B cell (primary cell): ENCODE measurements at regions not wholly inside any gene's neighbourhood (a gene's known extent, or its start where the extent isn't known, plus 50 kb on each side); places are given as distances from the start of the nearest gene placed in this dataset.

Experiments used
- ATAC-seq: fragments of 200-7000 bp; cut with Tn5 transposase; one replicate; pipeline ENCODE4 v1.10.0; 2021; ENCODE audit warnings: low read depth, mild to moderate bottlenecking, moderate number of reproducible peaks, moderate library complexity
- CTCF ChIA-PET: fragments of 350-600 bp; sonication (Branson Sonifier 250); formaldehyde crosslinking; loops from one replicate; lab custom pipeline; 2021; ENCODE audit warnings: antibody characterized with exemption, inconsistent platforms; lab: Charles Lee
- POLR2A ChIA-PET: fragments of 350-600 bp; sonication (Branson Sonifier 250); formaldehyde crosslinking; loops from one replicate; lab custom pipeline; 2021; ENCODE audit warnings: antibody characterized with exemption; lab: Charles Lee
- DNase-seq: peaks from one replicate; pipeline ENCODE4 v3.0.0; 2013
- H2AFZ ChIP-seq: 2 replicates; pipeline ENCODE4 v1.6.1; 2012; ENCODE audit warnings: mild to moderate bottlenecking, low read depth, low read length; ENCODE audit not compliant: insufficient read depth, poor library complexity, severe bottlenecking
- H3K27ac ChIP-seq, 2 donors: 1 replicate in 1 of 2; 2 replicates in 1 of 2; pipeline ENCODE4 v1.5.1; 2012 to 2013; ENCODE audit warnings: low read length in 2 of 2, mild to moderate bottlenecking in 2 of 2, moderate library complexity in 1 of 2
- H3K27me3 ChIP-seq, 4 experiments: fragments of 200-600 bp in 1 of 4; sonication (generic) in 1 of 4; replicated peaks in 1 of 4; 1 replicate in 2 of 4; 2 replicates in 2 of 4; pipeline versions ENCODE4 v1.6.1 to v1.7.0; 2013 to 2016; ENCODE audit warnings: low read length in 3 of 4, mild to moderate bottlenecking in 2 of 4, mixed read lengths in 1 of 4, moderate library complexity in 1 of 4; ENCODE audit not compliant: insufficient read depth in 4 of 4, control insufficient read depth in 3 of 4; ENCODE audit errors: control extremely low read depth in 1 of 4
- H3K36me3 ChIP-seq, 2 experiments: replicated peaks in 1 of 2; 1 replicate in 1 of 2; 2 replicates in 1 of 2; pipeline versions ENCODE4 v1.6.1 to v1.7.1; 2013; ENCODE audit warnings: low read length in 1 of 2; ENCODE audit not compliant: insufficient read depth in 2 of 2, control insufficient read depth in 1 of 2; ENCODE audit errors: control extremely low read depth in 1 of 2, extremely low read depth in 1 of 2
- H3K4me1 ChIP-seq, 2 donors: fragments of 200-600 bp in 1 of 2; sonication (generic) in 1 of 2; 1 replicate in 1 of 2; 2 replicates in 1 of 2; pipeline versions ENCODE4 v1.5.1 to v1.6.1; 2013 to 2017; ENCODE audit warnings: low read length in 2 of 2; ENCODE audit not compliant: control insufficient read depth in 2 of 2, insufficient read depth in 2 of 2
- H3K4me2 ChIP-seq: replicated peaks from 2 replicates; pipeline ENCODE3; 2012; ENCODE audit warnings: mild to moderate bottlenecking, low read depth, low read length; ENCODE audit not compliant: poor library complexity, severe bottlenecking
- H3K4me3 ChIP-seq, 5 experiments: fragments of 200-600 bp in 1 of 5; sonication (generic) in 1 of 5; 1 replicate in 3 of 5; 2 replicates in 2 of 5; pipeline versions ENCODE4 v1.5.1 to v1.7.0; 2011 to 2016; ENCODE audit warnings: low read length in 4 of 5, mild to moderate bottlenecking in 4 of 5, low read depth in 2 of 5, control low read depth in 1 of 5, moderate library complexity in 1 of 5; ENCODE audit not compliant: insufficient read depth in 1 of 5; ENCODE audit errors: control extremely low read depth in 1 of 5, extremely low read depth in 1 of 5
- H3K79me2 ChIP-seq: fragments of 200-600 bp; sonication (generic); one replicate; pipeline ENCODE4 v1.6.0; 2016; ENCODE audit warnings: low read length; ENCODE audit not compliant: control insufficient read depth, insufficient read depth
- H3K9ac ChIP-seq: fragments of 200-600 bp; sonication (generic); 2 replicates; pipeline ENCODE4 v1.6.1; 2017; ENCODE audit warnings: mild to moderate bottlenecking, low read length, moderate library complexity
- H3K9me3 ChIP-seq, 3 donors: one replicate each; pipeline versions ENCODE4 v1.6.1 to v1.7.1; 2013; ENCODE audit warnings: low read length in 2 of 3; ENCODE audit not compliant: control insufficient read depth in 2 of 3, insufficient read depth in 1 of 3; ENCODE audit errors: control extremely low read depth in 1 of 3
- H4K20me1 ChIP-seq: 2 replicates; pipeline ENCODE4 v1.6.0; 2012; ENCODE audit warnings: mild to moderate bottlenecking, low read length; ENCODE audit not compliant: insufficient read depth, control insufficient read depth, poor library complexity, severe bottlenecking
- H3K27ac Mint-ChIP-seq: one replicate; pipeline ENCODE4 v1.8.0; 2021; ENCODE audit warnings: mixed read lengths
- H3K27me3 Mint-ChIP-seq: one replicate; pipeline ENCODE4 v1.8.0; 2021; ENCODE audit warnings: mixed read lengths
- H3K4me1 Mint-ChIP-seq: one replicate; pipeline ENCODE4 v1.8.0; 2021; ENCODE audit warnings: mixed read lengths
- H3K4me3 Mint-ChIP-seq: one replicate; pipeline ENCODE4 v1.8.0; 2021; ENCODE audit warnings: mixed read lengths
- H3K9me3 Mint-ChIP-seq: one replicate; pipeline ENCODE4 v1.8.0; 2022; ENCODE audit warnings: mixed read lengths; ENCODE audit not compliant: insufficient read depth
- EZH2 ChIP-seq: IDR thresholded peaks from 2 replicates; pipeline ENCODE4 v1.6.1; 2012; ENCODE audit warnings: borderline replicate concordance, low read depth, mild to moderate bottlenecking, moderate library complexity, low read length; ENCODE audit not compliant: insufficient read depth, poor library complexity, severe bottlenecking
- WGBS: methylation state at CpG from one replicate; pipeline ENCODE4 v1.1.5; 2013; ENCODE audit warnings: missing lambda C conversion rate; ENCODE audit not compliant: insufficient coverage; 5-methylcytosine and 5-hydroxymethylcytosine counted together
- intact Hi-C: fragments of 100-400 bp; cut with micrococcal nuclease; formaldehyde crosslinking; loops from one replicate; pipeline ENCODE4 v1.10.0; 2022
- TF ChIP-seq, protein P1 (sequence below): fragments of 200-600 bp; IDR thresholded peaks from one replicate; pipeline ENCODE4 v1.8.0; 2022; ENCODE audit warnings: antibody characterized with exemption, mild to moderate bottlenecking

DNA sequence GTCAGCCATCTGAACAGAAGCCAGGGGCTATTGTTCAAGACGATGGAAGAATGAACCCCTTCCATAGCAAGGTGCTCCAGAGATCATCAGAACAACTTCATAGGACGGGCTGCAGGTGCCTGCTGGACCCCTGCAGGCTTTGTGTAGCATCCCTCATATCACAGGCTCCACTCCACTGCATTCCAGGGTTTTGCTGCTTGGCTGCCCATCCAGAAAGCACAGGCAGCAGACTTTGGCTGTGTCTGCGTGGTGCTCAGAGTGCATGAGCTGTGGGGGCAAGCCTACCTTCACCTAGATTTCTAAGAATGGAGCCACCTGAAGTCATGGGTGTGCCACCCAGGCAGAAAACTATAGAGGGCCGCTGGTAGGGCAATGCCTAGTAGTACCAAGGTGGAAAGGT, 93.9 kb upstream of the NLRP1 start:
- peaks cover 6 to 16% of the 10 kb centered on the region in 2 donors for H3K4me1 ChIP-seq
- no peaks in the 10 kb centered on the region for H4K20me1 ChIP-seq
- H2AFZ ChIP-seq, result no peak overlapping the region
- Mint-ChIP-seq H3K27ac (no peak overlapping the region), H3K4me1 (peaks cover 24% of the 10 kb centered on the region), H3K4me3 (no peak overlapping the region), H3K9me3 (no peaks in the 10 kb centered on the region), H3K27me3 (peaks cover 19% of the 10 kb centered on the region)
- no peak overlapping the region for H3K4me2 ChIP-seq
- intact Hi-C loops, result no loop called here
- no peak overlapping the region for H3K27ac ChIP-seq
- no peaks in the 10 kb centered on the region for H3K79me2 ChIP-seq
- TF ChIP-seq EZH2, result no peak
- TF ChIP-seq, protein P1, sequence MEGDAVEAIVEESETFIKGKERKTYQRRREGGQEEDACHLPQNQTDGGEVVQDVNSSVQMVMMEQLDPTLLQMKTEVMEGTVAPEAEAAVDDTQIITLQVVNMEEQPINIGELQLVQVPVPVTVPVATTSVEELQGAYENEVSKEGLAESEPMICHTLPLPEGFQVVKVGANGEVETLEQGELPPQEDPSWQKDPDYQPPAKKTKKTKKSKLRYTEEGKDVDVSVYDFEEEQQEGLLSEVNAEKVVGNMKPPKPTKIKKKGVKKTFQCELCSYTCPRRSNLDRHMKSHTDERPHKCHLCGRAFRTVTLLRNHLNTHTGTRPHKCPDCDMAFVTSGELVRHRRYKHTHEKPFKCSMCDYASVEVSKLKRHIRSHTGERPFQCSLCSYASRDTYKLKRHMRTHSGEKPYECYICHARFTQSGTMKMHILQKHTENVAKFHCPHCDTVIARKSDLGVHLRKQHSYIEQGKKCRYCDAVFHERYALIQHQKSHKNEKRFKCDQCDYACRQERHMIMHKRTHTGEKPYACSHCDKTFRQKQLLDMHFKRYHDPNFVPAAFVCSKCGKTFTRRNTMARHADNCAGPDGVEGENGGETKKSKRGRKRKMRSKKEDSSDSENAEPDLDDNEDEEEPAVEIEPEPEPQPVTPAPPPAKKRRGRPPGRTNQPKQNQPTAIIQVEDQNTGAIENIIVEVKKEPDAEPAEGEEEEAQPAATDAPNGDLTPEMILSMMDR, result no peak
- POLR2A ChIA-PET, result no interaction called here
- no peak overlapping the region for H3K4me3 ChIP-seq
- DNase-seq (no peak), ATAC-seq (no peak)
- peaks cover 0 to 16% (median 0%) of the 10 kb centered on the region in 4 experiments for H3K27me3 ChIP-seq
- CTCF ChIA-PET, result no interaction called here
- H3K9me3 ChIP-seq, result peaks cover 0 to 6% (median 1%) of the 10 kb centered on the region in 3 donors
- no peaks in the 10 kb centered on the region for H3K36me3 ChIP-seq
- no peak overlapping the region for H3K9ac ChIP-seq
- WGBS, result 56% methylated on average over 4 of the region's 4 CpGs

DNA sequence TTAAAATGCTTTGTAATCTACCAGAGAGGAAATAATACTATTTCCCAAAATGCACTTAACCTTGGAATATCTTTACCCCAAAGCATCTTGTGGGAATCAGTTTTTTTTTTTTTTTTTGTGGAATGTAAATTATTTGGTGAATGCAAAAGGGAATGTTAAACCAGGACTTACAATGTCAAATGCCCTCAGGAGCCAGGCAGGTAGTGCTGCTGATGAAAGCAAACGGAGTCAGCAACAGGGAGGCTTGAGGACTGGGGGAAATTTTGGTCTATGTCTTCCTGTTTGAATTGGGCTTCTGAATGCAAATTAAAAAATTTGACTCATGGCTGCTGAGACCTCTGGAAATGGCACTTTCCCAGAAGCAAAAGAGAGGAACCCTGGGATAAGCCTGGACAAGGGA, 96.5 kb upstream of the NLRP1 start:
- Mint-ChIP-seq H3K27me3 (peaks cover 22% of the 10 kb centered on the region), H3K4me1 (peaks cover 24% of the 10 kb centered on the region)

More for the DNA sequence above, 96.5 kb upstream of the NLRP1 start:
- Histone ChIP-seq H3K4me2 (no peak overlapping the region), H3K4me3 (no peak overlapping the region), H3K27ac (no peak overlapping the region), H3K9me3 (peaks cover 0 to 14% (median 1%) of the 10 kb centered on the region in 3 donors), H4K20me1 (no peaks in the 10 kb centered on the region), H3K9ac (no peak overlapping the region), H3K36me3 (no peaks in the 10 kb centered on the region), H3K79me2 (no peaks in the 10 kb centered on the region), H2AFZ (no peak overlapping the region), H3K27me3 (peaks cover 0 to 16% (median 0%) of the 10 kb centered on the region in 4 experiments), H3K4me1 (peaks cover 5 to 13% of the 10 kb centered on the region in 2 donors)
- TF ChIP-seq, protein P1, result no peak
- no peak for TF ChIP-seq EZH2
- no peak overlapping the region for H3K27ac Mint-ChIP-seq
- intact Hi-C loops, result no loop called here
- ATAC-seq, result no peak
- no peaks in the 10 kb centered on the region for H3K9me3 Mint-ChIP-seq
- no peak for DNase-seq
- H3K4me3 Mint-ChIP-seq, result no peak overlapping the region
- ChIA-PET CTCF (no interaction called here), POLR2A (no interaction called here)
- 63% methylated on average over 1 of the region's 1 CpG for WGBS
